Tibial nerve (tissue), 4 donors: ENCODE measurements at regions not wholly inside any gene's neighbourhood (a gene's known extent, or its start where the extent isn't known, plus 50 kb on each side); places are given as distances from the start of the nearest gene placed in this dataset.

Experiments
- DNase-seq, 2 donors: peaks; one replicate each; pipeline ENCODE4 v3.0.0-alpha.2; 2019; ENCODE audit warnings: low spot score in 2 of 2
- H3K27ac ChIP-seq, 4 donors: fragments of 200-600 bp; sonication (generic) in 3 of 4; one replicate each; pipeline ENCODE4 v1.5.1; 2017 to 2019; ENCODE audit warnings: mild to moderate bottlenecking in 1 of 4
- H3K27me3 ChIP-seq, 2 donors: fragments of 200-600 bp; sonication (generic) in 1 of 2; one replicate each; pipeline versions ENCODE4 v1.5.1 to v1.6.0; 2017 to 2019
- H3K36me3 ChIP-seq, 3 donors: fragments of 200-600 bp; sonication (generic); one replicate each; pipeline ENCODE4 v1.5.1; 2018 to 2019
- H3K4me1 ChIP-seq, 4 donors: fragments of 200-600 bp; sonication (generic) in 3 of 4; one replicate each; pipeline ENCODE4 v1.5.1; 2017 to 2019
- H3K4me3 ChIP-seq, 4 donors: fragments of 200-600 bp; sonication (generic) in 3 of 4; one replicate each; pipeline ENCODE4 v1.5.1; 2017 to 2019; ENCODE audit warnings: mild to moderate bottlenecking in 1 of 4, moderate library complexity in 1 of 4
- H3K9me3 ChIP-seq, 4 donors: fragments of 200-600 bp; sonication (generic) in 3 of 4; one replicate each; pipeline ENCODE4 v1.5.1; 2017 to 2019
- CTCF ChIP-seq, 5 experiments: fragments of 200-600 bp in 3 of 5; fragments of 450-650 bp in 2 of 5; sonication (generic) in 3 of 5; IDR thresholded peaks; one replicate each; pipeline ENCODE4 v1.5.1; 2016 to 2019; ENCODE audit warnings: antibody characterized with exemption in 5 of 5, mild to moderate bottlenecking in 3 of 5, moderate library complexity in 2 of 5
- EP300 ChIP-seq, 2 donors: sonication (generic); formaldehyde crosslinking; IDR thresholded peaks; one replicate each; pipeline ENCODE4 v1.6.1; 2017; ENCODE audit warnings: antibody characterized with exemption in 2 of 2, mild to moderate bottlenecking in 1 of 2
- POLR2A ChIP-seq, 2 donors: fragments of 450-650 bp; IDR thresholded peaks; one replicate each; pipeline ENCODE4 v1.6.1; 2017; ENCODE audit warnings: antibody characterized with exemption in 2 of 2, mild to moderate bottlenecking in 2 of 2, moderate library complexity in 2 of 2
- WGBS, 2 donors: methylation state at CpG; one replicate each; pipeline ENCODE4 v1.1.5; 2018; 5-methylcytosine and 5-hydroxymethylcytosine counted together

- Histone ChIP-seq H3K4me1 (no peaks in the 10 kb centered on the region), H3K27me3 (no peaks in the 10 kb centered on the region), H3K27ac (no peak overlapping the region), H3K4me3 (no peak overlapping the region), H3K36me3 (no peaks in the 10 kb centered on the region), H3K9me3 (no peaks in the 10 kb centered on the region)
- 86 to 87% methylated on average over 9 of the region's 9 CpGs for WGBS, 2 donors
- TF ChIP-seq POLR2A (IDR thresholded peaks at IDR 0.05), result no peak
- DNase-seq, result no peak
Measured at GRCh38 chr12:4049298-4050080, 176.3 kb upstream of the PARP11 start.

- Histone ChIP-seq H3K27ac (no peak overlapping the region), H3K27me3 (no peaks in the 10 kb centered on the region), H3K4me1 (no peaks in the 10 kb centered on the region), H3K4me3 (no peak overlapping the region), H3K36me3 (no peaks in the 10 kb centered on the region), H3K9me3 (no peaks in the 10 kb centered on the region)
- 89 to 94% methylated on average over 7 of the region's 7 CpGs for WGBS, 2 donors
- TF ChIP-seq EP300 (IDR thresholded peaks at IDR 0.05), result no peak
- TF ChIP-seq CTCF (IDR thresholded peaks at IDR 0.05), result no peak
- no peak for TF ChIP-seq POLR2A (IDR thresholded peaks at IDR 0.05)
- no peak for DNase-seq
Measured at GRCh38 chr12:4047421-4047820, 174.2 kb upstream of the PARP11 start.

- no peaks in the 10 kb centered on the region for H3K9me3 ChIP-seq
Measured at GRCh38 chr12:4046495-4046840, 173.3 kb upstream of the PARP11 start.

GRCh38 chr12:4045786-4046494, 172.7 kb upstream of the PARP11 start:
- no peaks in the 10 kb centered on the region for H3K9me3 ChIP-seq
- DNase-seq, result no peak
- no peaks in the 10 kb centered on the region for H3K27me3 ChIP-seq
- TF ChIP-seq POLR2A (IDR thresholded peaks at IDR 0.05) (no peak), EP300 (IDR thresholded peaks at IDR 0.05) (no peak), CTCF (IDR thresholded peaks at IDR 0.05) (no peak)
- 85 to 86% methylated on average over 16 of the region's 16 CpGs for WGBS, 2 donors
- H3K4me3 ChIP-seq, result no peak overlapping the region
- no peaks in the 10 kb centered on the region for H3K4me1 ChIP-seq
- H3K27ac ChIP-seq, result no peak overlapping the region
- no peaks in the 10 kb centered on the region for H3K36me3 ChIP-seq

More at GRCh38 chr12:4046495-4046840, 173.3 kb upstream of the PARP11 start:
- Histone ChIP-seq H3K4me3 (no peak overlapping the region), H3K36me3 (no peaks in the 10 kb centered on the region), H3K4me1 (no peaks in the 10 kb centered on the region), H3K27ac (no peak overlapping the region), H3K27me3 (no peaks in the 10 kb centered on the region)
- 28 to 30% methylated on average over 6 of the region's 6 CpGs for WGBS, 2 donors
- TF ChIP-seq POLR2A (IDR thresholded peaks at IDR 0.05) (no peak), CTCF (IDR thresholded peaks at IDR 0.05) (no peak), EP300 (IDR thresholded peaks at IDR 0.05) (no peak)
- DNase-seq, result no peak

- H3K36me3 ChIP-seq, result no peaks in the 10 kb centered on the region
- H3K27ac ChIP-seq, result no peak overlapping the region
- TF ChIP-seq EP300 (IDR thresholded peaks at IDR 0.05) (no peak), POLR2A (IDR thresholded peaks at IDR 0.05) (no peak), CTCF (IDR thresholded peaks at IDR 0.05) (no peak)
- no peaks in the 10 kb centered on the region for H3K9me3 ChIP-seq
- no peak overlapping the region for H3K4me3 ChIP-seq
- H3K4me1 ChIP-seq, result no peaks in the 10 kb centered on the region
- 76 to 77% methylated on average over 23 of the region's 23 CpGs for WGBS, 2 donors
- DNase-seq, result no peak
- H3K27me3 ChIP-seq, result no peaks in the 10 kb centered on the region
Measured at GRCh38 chr12:4044736-4045730, 171.8 kb upstream of the PARP11 start.
